Bronchial epithelial cell (primary cell): ENCODE measurements at regions not wholly inside any gene's neighbourhood (a gene's known extent, or its start where the extent isn't known, plus 50 kb on each side); places are given as distances from the start of the nearest gene placed in this dataset.

Experiments used
- DNase-seq: peaks from one replicate; pipeline ENCODE4 v3.0.0-alpha.2; 2010; ENCODE audit warnings: low read depth
- FAIRE-seq: peaks from 2 replicates; lab custom pipeline; 2011; peaks lifted over from hg19 to GRCh38; lab: Jason Lieb, UNC
- H3K27me3 ChIP-seq: 2 replicates; pipeline ENCODE4 v1.5.1; 2011; ENCODE audit warnings: low read length; ENCODE audit not compliant: control insufficient read depth, insufficient read depth
- H3K36me3 ChIP-seq: 2 replicates; pipeline ENCODE4 v1.5.1; 2011; ENCODE audit warnings: low read length; ENCODE audit not compliant: control insufficient read depth, insufficient read depth
- H3K4me3 ChIP-seq: 2 replicates; pipeline ENCODE4 v1.5.1; 2011; ENCODE audit warnings: mild to moderate bottlenecking, low read depth, low read length, control low read depth
- TF ChIP-seq, protein P1 (sequence below): IDR thresholded peaks from 2 replicates; pipeline ENCODE4 v1.5.1; 2011; ENCODE audit warnings: mild to moderate bottlenecking, moderate library complexity, low read length, control low read depth, inconsistent platforms; ENCODE audit not compliant: insufficient read depth, severe bottlenecking

DNA sequence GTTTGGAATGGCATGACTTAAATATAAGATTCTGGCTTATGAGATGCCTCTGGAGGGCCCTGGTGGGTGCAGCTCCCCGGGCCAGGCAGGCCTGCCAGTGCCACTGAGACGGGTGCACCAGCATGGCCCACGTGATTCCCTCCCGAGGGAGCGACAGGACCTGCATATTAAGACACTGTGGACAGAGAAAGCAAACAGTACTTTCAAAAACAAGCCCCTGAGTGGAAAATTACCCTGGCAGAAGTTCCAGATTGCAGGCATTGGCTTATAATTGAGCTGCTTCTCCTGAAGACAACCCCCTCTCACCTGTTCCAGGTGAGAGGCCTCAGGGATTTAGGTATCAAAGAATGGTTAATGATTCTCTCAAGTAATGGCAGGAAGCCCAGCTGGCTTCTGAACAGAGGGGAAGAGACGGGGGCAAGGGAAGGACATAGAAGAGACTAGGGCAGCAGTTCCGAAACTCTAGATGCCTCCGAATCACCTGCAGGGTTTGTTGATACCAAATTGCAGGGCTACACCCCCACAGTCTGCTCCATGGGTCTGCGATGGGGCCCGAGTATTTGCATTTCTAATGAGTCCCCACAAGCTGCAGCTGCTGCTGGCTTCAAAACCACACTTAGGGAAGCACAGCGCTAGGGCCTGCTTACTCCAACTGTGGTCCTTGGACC, 66.0 kb upstream of the DOCK1 start:
- DNase-seq (no peak), FAIRE-seq (no peak)
- H3K27me3 ChIP-seq, result peaks cover 8% of the 10 kb centered on the region
- TF ChIP-seq, protein P1, sequence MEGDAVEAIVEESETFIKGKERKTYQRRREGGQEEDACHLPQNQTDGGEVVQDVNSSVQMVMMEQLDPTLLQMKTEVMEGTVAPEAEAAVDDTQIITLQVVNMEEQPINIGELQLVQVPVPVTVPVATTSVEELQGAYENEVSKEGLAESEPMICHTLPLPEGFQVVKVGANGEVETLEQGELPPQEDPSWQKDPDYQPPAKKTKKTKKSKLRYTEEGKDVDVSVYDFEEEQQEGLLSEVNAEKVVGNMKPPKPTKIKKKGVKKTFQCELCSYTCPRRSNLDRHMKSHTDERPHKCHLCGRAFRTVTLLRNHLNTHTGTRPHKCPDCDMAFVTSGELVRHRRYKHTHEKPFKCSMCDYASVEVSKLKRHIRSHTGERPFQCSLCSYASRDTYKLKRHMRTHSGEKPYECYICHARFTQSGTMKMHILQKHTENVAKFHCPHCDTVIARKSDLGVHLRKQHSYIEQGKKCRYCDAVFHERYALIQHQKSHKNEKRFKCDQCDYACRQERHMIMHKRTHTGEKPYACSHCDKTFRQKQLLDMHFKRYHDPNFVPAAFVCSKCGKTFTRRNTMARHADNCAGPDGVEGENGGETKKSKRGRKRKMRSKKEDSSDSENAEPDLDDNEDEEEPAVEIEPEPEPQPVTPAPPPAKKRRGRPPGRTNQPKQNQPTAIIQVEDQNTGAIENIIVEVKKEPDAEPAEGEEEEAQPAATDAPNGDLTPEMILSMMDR, result no peak
- no peak overlapping the region for H3K4me3 ChIP-seq
- H3K36me3 ChIP-seq, result no peaks in the 10 kb centered on the region

- Histone ChIP-seq H3K4me3 (no peak overlapping the region), H3K36me3 (no peaks in the 10 kb centered on the region), H3K27me3 (peaks cover 8% of the 10 kb centered on the region)
- DNase-seq (no peak), FAIRE-seq (no peak)
- TF ChIP-seq, protein P1, result no peak
These were observed 64.6 kb upstream of the DOCK1 start for GRCh38 chr10:126840576-126841135.

- DNase-seq (no peak), FAIRE-seq (no peak)
- no peaks in the 10 kb centered on the region for H3K36me3 ChIP-seq
- peaks cover 8% of the 10 kb centered on the region for H3K27me3 ChIP-seq
- H3K4me3 ChIP-seq, result no peak overlapping the region
- TF ChIP-seq, protein P1, result no peak
These were observed 63.8 kb upstream of the DOCK1 start for GRCh38 chr10:126841341-126841895.

- FAIRE-seq, result no peak
- peaks cover 8% of the 10 kb centered on the region for H3K27me3 ChIP-seq
- TF ChIP-seq, protein P1, result no peak
- H3K36me3 ChIP-seq, result no peaks in the 10 kb centered on the region
- H3K4me3 ChIP-seq, result no peak overlapping the region
- DNase-seq, result no peak
These were observed 62.9 kb upstream of the DOCK1 start for GRCh38 chr10:126842356-126842755.

DNA sequence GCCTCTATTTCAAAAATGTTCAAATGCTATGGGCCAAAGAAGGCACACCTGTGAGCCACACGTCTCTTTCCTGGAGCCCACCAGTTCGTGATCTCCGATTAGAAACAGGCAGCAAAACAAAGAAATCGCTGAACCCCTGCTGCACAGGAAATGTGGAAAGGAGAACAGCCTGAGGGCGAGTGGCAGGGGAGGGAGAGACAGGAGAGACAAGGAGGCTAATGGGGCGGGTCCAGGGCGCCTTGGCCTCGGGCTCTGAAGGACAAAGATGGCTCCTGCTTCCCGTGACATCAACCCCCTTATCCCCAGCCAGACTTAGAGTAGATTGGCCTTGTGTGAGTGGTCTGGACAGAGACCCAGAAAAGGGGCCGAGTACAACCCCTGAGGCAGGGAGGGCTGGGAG, 62.4 kb upstream of the DOCK1 start:
- no peak for FAIRE-seq
- no peak overlapping the region for H3K4me3 ChIP-seq
- no peaks in the 10 kb centered on the region for H3K36me3 ChIP-seq
- TF ChIP-seq, protein P1, result no peak
- peaks cover 7% of the 10 kb centered on the region for H3K27me3 ChIP-seq
- no peak for DNase-seq
